Bronchial epithelial cell (primary cell): ENCODE measurements at regions not wholly inside any gene's neighbourhood (a gene's known extent, or its start where the extent isn't known, plus 50 kb on each side); places are given as distances from the start of the nearest gene placed in this dataset.

ENCODE experiments used
- DNase-seq: peaks from one replicate; pipeline ENCODE4 v3.0.0-alpha.2; 2010; ENCODE audit warnings: low read depth
- FAIRE-seq: peaks from 2 replicates; lab custom pipeline; 2011; peaks lifted over from hg19 to GRCh38; lab: Jason Lieb, UNC
- H3K27me3 ChIP-seq: 2 replicates; pipeline ENCODE4 v1.5.1; 2011; ENCODE audit warnings: low read length; ENCODE audit not compliant: control insufficient read depth, insufficient read depth
- H3K36me3 ChIP-seq: 2 replicates; pipeline ENCODE4 v1.5.1; 2011; ENCODE audit warnings: low read length; ENCODE audit not compliant: control insufficient read depth, insufficient read depth
- H3K4me3 ChIP-seq: 2 replicates; pipeline ENCODE4 v1.5.1; 2011; ENCODE audit warnings: mild to moderate bottlenecking, low read depth, low read length, control low read depth
- TF ChIP-seq, protein P1 (sequence below): IDR thresholded peaks from 2 replicates; pipeline ENCODE4 v1.5.1; 2011; ENCODE audit warnings: mild to moderate bottlenecking, moderate library complexity, low read length, control low read depth, inconsistent platforms; ENCODE audit not compliant: insufficient read depth, severe bottlenecking

- TF ChIP-seq, protein P1, sequence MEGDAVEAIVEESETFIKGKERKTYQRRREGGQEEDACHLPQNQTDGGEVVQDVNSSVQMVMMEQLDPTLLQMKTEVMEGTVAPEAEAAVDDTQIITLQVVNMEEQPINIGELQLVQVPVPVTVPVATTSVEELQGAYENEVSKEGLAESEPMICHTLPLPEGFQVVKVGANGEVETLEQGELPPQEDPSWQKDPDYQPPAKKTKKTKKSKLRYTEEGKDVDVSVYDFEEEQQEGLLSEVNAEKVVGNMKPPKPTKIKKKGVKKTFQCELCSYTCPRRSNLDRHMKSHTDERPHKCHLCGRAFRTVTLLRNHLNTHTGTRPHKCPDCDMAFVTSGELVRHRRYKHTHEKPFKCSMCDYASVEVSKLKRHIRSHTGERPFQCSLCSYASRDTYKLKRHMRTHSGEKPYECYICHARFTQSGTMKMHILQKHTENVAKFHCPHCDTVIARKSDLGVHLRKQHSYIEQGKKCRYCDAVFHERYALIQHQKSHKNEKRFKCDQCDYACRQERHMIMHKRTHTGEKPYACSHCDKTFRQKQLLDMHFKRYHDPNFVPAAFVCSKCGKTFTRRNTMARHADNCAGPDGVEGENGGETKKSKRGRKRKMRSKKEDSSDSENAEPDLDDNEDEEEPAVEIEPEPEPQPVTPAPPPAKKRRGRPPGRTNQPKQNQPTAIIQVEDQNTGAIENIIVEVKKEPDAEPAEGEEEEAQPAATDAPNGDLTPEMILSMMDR = peak; percentile 20
- peak; percentile 11 for DNase-seq
- Histone ChIP-seq H3K27me3 (no peaks in the 10 kb centered on the region), H3K4me3 (no peak overlapping the region), H3K36me3 (no peaks in the 10 kb centered on the region)
- no peak for FAIRE-seq
These were observed 209.8 kb downstream of the ZNF33B start for GRCh38 chr10:42428534-42428933.

DNA sequence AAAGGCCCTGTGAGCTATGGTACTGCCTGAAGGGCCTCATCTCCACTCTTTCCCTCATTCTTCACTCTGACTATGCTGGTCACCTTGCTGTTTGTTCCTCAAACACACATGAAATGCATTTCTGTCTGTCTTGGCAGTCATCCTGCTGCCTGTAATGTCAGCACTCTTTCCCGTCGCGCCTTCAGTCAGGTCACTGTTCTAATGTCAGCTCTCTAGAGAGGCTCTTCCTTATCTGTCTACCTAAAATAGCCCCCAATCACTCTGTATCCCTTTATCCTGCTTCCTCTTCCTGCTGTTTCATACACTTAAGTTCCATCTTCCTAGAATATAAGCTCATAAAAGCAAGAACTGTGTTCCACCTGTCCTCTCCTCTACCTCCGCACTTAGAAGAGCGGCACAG, 215.5 kb downstream of the ZNF33B start:
- H3K27me3 ChIP-seq = no peaks in the 10 kb centered on the region
- no peak overlapping the region for H3K4me3 ChIP-seq
- H3K36me3 ChIP-seq = no peaks in the 10 kb centered on the region
- DNase-seq (no peak), FAIRE-seq (no peak)
- TF ChIP-seq, protein P1 = no peak

DNA sequence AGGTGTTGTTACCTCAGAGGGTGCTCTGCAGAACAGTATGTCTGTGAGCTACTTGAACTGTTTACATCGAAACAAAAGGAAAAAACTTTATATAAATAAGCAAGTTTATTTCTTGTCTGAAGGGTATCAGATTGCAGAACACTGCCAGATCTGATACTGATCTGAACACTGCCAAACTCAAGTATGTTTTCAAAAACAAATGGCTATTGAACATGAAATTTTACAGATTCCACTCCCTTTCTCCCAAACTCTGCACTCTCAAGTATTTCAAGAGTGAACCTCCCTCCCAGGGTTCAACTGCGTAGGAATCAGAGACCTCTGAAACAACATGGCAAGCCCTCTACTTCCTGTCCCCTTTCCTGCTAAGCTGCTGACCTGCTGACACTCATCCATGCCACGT, 216.6 kb downstream of the ZNF33B start:
- TF ChIP-seq, protein P1 = no peak
- DNase-seq (no peak), FAIRE-seq (no peak)
- Histone ChIP-seq H3K36me3 (no peaks in the 10 kb centered on the region), H3K4me3 (no peak overlapping the region), H3K27me3 (no peaks in the 10 kb centered on the region)

DNA sequence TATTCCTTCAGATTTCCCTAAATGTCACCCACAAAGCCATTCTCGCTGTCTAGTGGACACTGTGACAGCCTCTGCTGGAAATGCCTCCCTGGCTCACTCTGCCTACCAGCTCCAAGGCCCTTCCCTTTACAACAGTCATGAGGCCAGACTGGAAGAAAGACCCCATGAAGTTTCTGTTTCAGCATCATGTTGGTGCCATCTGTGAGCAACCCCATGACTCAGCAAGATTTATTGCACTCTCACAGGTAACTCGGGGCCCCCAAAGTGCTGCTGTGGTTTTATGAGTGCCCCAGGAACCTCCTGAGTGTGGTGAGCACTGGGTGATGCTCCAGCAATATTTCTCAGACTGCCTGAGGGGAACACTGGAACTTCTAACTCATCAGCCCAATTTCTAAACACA, 218.6 kb downstream of the ZNF33B start:
- Histone ChIP-seq H3K36me3 (no peaks in the 10 kb centered on the region), H3K27me3 (no peaks in the 10 kb centered on the region), H3K4me3 (no peak overlapping the region)
- FAIRE-seq = no peak
- TF ChIP-seq, protein P1 = no peak
- no peak for DNase-seq

- H3K36me3 ChIP-seq = no peaks in the 10 kb centered on the region
- no peaks in the 10 kb centered on the region for H3K27me3 ChIP-seq
- TF ChIP-seq, protein P1 = no peak
- DNase-seq (no peak), FAIRE-seq (no peak)
- H3K4me3 ChIP-seq = no peak overlapping the region
These were observed 257.3 kb downstream of the ZNF33B start for GRCh38 chr10:42380926-42381547.
